Liver (tissue), 8 donors: ENCODE measurements at regions not wholly inside any gene's neighbourhood (a gene's known extent, or its start where the extent isn't known, plus 50 kb on each side); places are given as distances from the start of the nearest gene placed in this dataset.
"Not testable (repeated sequence)": the region's sequence is repeated elsewhere in the genome, so short reads cannot be mapped to it uniquely, and the experiment has no call there.

Experiments
- DNase-seq: peaks from one replicate; pipeline ENCODE4 v3.0.0-alpha.2; 2017; ENCODE audit warnings: low spot score
- H3K27ac ChIP-seq, 2 donors: one replicate each; pipeline ENCODE4 v1.7.0; 2013; ENCODE audit warnings: inconsistent platforms in 2 of 2, low read length in 2 of 2, control low read depth in 1 of 2, low read depth in 1 of 2, mild to moderate bottlenecking in 1 of 2
- H3K27me3 ChIP-seq, 4 donors: one replicate each; pipeline versions ENCODE4 v1.6.1 to v1.7.0; 2013; ENCODE audit warnings: low read length in 3 of 4, inconsistent platforms in 1 of 4, mild to moderate bottlenecking in 1 of 4, moderate library complexity in 1 of 4; ENCODE audit not compliant: control insufficient read depth in 4 of 4, insufficient read depth in 4 of 4
- H3K36me3 ChIP-seq, 4 donors: one replicate each; pipeline versions ENCODE4 v1.6.1 to v1.7.0; 2013; ENCODE audit warnings: low read length in 3 of 4, mild to moderate bottlenecking in 3 of 4, low read depth in 1 of 4, moderate library complexity in 1 of 4; ENCODE audit not compliant: control insufficient read depth in 4 of 4, insufficient read depth in 3 of 4
- H3K4me1 ChIP-seq, 4 donors: one replicate each; pipeline versions ENCODE4 v1.6.1 to v1.7.0; 2013; ENCODE audit warnings: low read length in 3 of 4, mild to moderate bottlenecking in 3 of 4, moderate library complexity in 1 of 4; ENCODE audit not compliant: control insufficient read depth in 4 of 4, insufficient read depth in 4 of 4
- H3K4me3 ChIP-seq, 3 donors: one replicate each; pipeline versions ENCODE4 v1.6.1 to v1.7.0; 2013; ENCODE audit warnings: low read length in 3 of 3, control low read depth in 1 of 3, low read depth in 1 of 3, mild to moderate bottlenecking in 1 of 3
- H3K9ac ChIP-seq, 2 donors: one replicate each; pipeline ENCODE4 v1.7.0; 2013; ENCODE audit warnings: low read length in 2 of 2, mild to moderate bottlenecking in 2 of 2, moderate library complexity in 2 of 2, control low read depth in 1 of 2, low read depth in 1 of 2
- H3K9me3 ChIP-seq, 4 donors: one replicate each; pipeline versions ENCODE4 v1.6.1 to v1.7.0; 2013; ENCODE audit warnings: low read length in 3 of 4; ENCODE audit not compliant: control insufficient read depth in 4 of 4
- EGR1 ChIP-seq, 2 donors: IDR thresholded peaks; 2 replicates each; pipeline ENCODE4 v1.6.1; 2016 to 2018; ENCODE audit warnings: antibody characterized with exemption in 2 of 2, low read depth in 2 of 2
- FOXA1 ChIP-seq: IDR thresholded peaks from 2 replicates; pipeline ENCODE4 v1.6.1; 2016; ENCODE audit warnings: antibody characterized with exemption
- FOXA2 ChIP-seq: IDR thresholded peaks from 2 replicates; pipeline ENCODE4 v1.6.1; 2016; ENCODE audit warnings: antibody characterized with exemption
- GABPA ChIP-seq, 2 donors: IDR thresholded peaks in 1 of 2; conservative IDR thresholded peaks in 1 of 2; 2 replicates each; pipeline ENCODE4 v1.6.1; 2016; ENCODE audit warnings: antibody characterized with exemption in 2 of 2, mild to moderate bottlenecking in 1 of 2, moderate library complexity in 1 of 2
- HNF4A ChIP-seq, 2 donors: conservative IDR thresholded peaks; 2 replicates each; pipeline ENCODE4 v1.6.1; 2016; ENCODE audit warnings: antibody characterized with exemption in 2 of 2, mild to moderate bottlenecking in 2 of 2
- HNF4G ChIP-seq: IDR thresholded peaks from 2 replicates; pipeline ENCODE4 v1.6.1; 2016; ENCODE audit warnings: antibody characterized with exemption
- JUND ChIP-seq, 2 donors: IDR thresholded peaks; 2 replicates each; pipeline ENCODE4 v1.6.1; 2016; ENCODE audit warnings: antibody characterized with exemption in 2 of 2
- NR2F2 ChIP-seq: IDR thresholded peaks from 2 replicates; pipeline ENCODE4 v1.6.1; 2016; ENCODE audit warnings: antibody characterized with exemption
- RAD21 ChIP-seq, 2 donors: IDR thresholded peaks; 2 replicates each; pipeline ENCODE4 v1.6.1; 2016; ENCODE audit warnings: antibody characterized with exemption in 2 of 2, mild to moderate bottlenecking in 2 of 2
- SP1 ChIP-seq: IDR thresholded peaks from 2 replicates; pipeline ENCODE4 v1.6.1; 2018; ENCODE audit warnings: antibody characterized with exemption, mild to moderate bottlenecking
- TAF1 ChIP-seq: conservative IDR thresholded peaks from 2 replicates; pipeline ENCODE4 v1.6.1; 2016; ENCODE audit warnings: antibody characterized with exemption, mild to moderate bottlenecking
- YY1 ChIP-seq: IDR thresholded peaks from 2 replicates; pipeline ENCODE4 v1.6.1; 2016; ENCODE audit warnings: antibody characterized with exemption, mild to moderate bottlenecking
- WGBS: extraction: QIAGEN DNeasy Blood & Tissue Kit; methylation state at CpG from one replicate; pipeline ENCODE4 v1.1.7; 2013; 5-methylcytosine and 5-hydroxymethylcytosine counted together
- TF ChIP-seq, protein P1 (sequence below): IDR thresholded peaks from 2 replicates; pipeline ENCODE4 v1.6.1; 2016; ENCODE audit warnings: antibody characterized with exemption, mild to moderate bottlenecking
- TF ChIP-seq, protein P2 (sequence below): IDR thresholded peaks from 2 replicates; pipeline ENCODE4 v1.6.1; 2016; ENCODE audit warnings: antibody characterized with exemption
- TF ChIP-seq, protein P3 (sequence below): IDR thresholded peaks from 2 replicates; pipeline ENCODE4 v1.6.1; 2016; ENCODE audit warnings: antibody characterized with exemption
- TF ChIP-seq, protein P4 (sequence below): fragments of 150-350 bp; IDR thresholded peaks from 2 replicates; pipeline ENCODE4 v1.5.1; 2017; ENCODE audit warnings: improper control_type of control experiment, low read depth, low read length; ENCODE audit not compliant: missing input control
- donor health status: healthy.
- donor health status: healthy.
- donor health status: healthy.
- donor health status: healthy.
- donor health status: healthy.

DNA sequence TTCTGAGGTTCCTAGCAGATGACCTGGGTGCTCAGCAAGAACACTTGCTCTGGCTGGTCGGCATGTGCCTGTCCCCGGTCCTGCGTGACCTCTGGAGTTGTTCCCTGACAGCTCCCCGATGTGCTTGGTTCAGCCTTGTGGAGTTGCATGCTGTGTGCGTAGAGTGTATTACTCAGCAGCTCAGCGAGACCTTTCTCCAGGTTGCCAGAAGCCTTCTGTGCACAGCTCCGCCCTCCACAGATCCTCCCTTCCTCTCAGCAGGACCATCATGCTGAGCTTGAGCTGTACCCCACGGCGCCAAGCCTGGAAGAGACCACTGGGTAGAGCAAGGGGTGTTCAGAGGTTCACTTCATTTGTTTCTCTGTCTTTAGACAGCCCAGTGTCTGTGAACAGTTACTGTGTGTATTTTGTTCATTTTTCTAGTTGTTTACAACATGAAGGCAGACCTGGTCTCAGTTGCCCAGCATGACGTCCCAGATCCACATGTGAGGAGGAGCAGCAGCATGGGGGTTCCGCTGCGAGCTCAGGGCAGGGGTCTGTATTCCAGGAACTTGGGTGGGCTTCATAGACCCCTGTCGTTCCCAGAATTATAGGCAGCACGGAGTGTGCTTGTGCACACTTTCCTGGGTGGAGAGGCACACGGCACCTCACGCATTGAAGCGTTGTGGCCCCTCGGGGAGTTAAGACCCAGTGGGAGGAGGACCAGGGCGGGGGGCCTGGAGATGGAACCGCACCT lies 148.6 kb downstream of the IGLL1 start:
- 77% methylated on average over 20 of the region's 20 CpGs for WGBS
- H3K36me3 ChIP-seq, result no peaks in the 10 kb centered on the region
- H3K27me3 ChIP-seq, result no peaks in the 10 kb centered on the region
- no peak overlapping the region for H3K4me3 ChIP-seq
- no peak for DNase-seq
- H3K4me1 ChIP-seq, result peaks cover 0 to 4% (median 0%) of the 10 kb centered on the region in 4 donors
- TF ChIP-seq HNF4A (conservative IDR thresholded peaks at IDR 0.05), result no peak
- no peak for TF ChIP-seq FOXA1
- TF ChIP-seq FOXA2, result no peak
- TF ChIP-seq, protein P1, sequence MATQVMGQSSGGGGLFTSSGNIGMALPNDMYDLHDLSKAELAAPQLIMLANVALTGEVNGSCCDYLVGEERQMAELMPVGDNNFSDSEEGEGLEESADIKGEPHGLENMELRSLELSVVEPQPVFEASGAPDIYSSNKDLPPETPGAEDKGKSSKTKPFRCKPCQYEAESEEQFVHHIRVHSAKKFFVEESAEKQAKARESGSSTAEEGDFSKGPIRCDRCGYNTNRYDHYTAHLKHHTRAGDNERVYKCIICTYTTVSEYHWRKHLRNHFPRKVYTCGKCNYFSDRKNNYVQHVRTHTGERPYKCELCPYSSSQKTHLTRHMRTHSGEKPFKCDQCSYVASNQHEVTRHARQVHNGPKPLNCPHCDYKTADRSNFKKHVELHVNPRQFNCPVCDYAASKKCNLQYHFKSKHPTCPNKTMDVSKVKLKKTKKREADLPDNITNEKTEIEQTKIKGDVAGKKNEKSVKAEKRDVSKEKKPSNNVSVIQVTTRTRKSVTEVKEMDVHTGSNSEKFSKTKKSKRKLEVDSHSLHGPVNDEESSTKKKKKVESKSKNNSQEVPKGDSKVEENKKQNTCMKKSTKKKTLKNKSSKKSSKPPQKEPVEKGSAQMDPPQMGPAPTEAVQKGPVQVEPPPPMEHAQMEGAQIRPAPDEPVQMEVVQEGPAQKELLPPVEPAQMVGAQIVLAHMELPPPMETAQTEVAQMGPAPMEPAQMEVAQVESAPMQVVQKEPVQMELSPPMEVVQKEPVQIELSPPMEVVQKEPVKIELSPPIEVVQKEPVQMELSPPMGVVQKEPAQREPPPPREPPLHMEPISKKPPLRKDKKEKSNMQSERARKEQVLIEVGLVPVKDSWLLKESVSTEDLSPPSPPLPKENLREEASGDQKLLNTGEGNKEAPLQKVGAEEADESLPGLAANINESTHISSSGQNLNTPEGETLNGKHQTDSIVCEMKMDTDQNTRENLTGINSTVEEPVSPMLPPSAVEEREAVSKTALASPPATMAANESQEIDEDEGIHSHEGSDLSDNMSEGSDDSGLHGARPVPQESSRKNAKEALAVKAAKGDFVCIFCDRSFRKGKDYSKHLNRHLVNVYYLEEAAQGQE, result no peak
- no peak for TF ChIP-seq YY1
- no peak for TF ChIP-seq JUND (IDR thresholded peaks at IDR 0.05)
- no peak overlapping the region for H3K9ac ChIP-seq
- H3K9me3 ChIP-seq, result peaks cover 0 to 2% (median 0%) of the 10 kb centered on the region in 4 donors
- no peak overlapping the region for H3K27ac ChIP-seq

DNA sequence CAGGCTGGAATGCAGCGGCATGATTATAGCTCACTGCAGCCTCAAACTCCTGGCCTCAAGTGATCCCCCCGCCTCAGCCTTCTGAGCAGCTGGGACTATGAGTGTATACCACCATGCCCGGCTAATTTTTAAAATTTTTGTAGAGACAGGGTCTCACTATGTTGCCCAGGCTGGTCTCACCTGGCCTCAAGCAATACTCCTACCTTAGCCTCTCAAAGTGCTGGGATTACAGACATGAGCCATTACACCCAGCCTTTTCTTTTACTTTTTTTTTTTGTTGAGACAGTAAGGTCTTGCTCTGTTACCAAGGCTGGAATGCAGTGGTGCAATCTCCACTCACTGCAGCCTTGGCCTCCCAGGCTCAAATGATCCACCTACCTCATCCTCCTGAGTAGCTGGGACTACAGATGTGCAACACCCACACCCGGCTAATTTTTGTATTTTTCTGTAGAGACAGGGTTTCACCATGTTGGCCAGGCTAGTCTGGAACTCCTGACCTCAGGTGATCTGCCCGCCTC lies 155.5 kb downstream of the IGLL1 start:
- H3K9me3 ChIP-seq, H3K27me3 ChIP-seq, H3K27ac ChIP-seq, H3K4me3 ChIP-seq, H3K36me3 ChIP-seq, H3K4me1 ChIP-seq, H3K9ac ChIP-seq, DNase-seq: not testable (repeated sequence)
- 89% methylated on average over 5 of the region's 5 CpGs for WGBS

DNA sequence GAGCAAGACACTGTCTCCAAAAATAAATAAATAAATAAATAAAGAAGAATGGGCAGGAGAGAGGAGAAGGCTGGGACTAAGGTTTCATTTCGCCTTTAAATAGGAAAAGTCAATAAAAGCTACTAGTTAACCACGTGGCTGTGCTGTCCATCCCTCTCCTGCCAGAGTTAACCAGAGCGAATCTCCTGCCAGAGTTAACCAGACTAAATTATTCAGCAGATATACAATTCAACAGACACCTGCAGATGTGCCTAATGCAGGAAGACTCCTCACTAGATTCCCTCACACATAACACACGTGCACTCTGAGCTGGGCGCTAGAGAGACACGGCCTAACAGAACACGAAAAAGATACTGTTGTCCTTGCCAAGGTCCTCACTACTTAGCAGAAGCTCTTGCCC lies 156.1 kb downstream of the IGLL1 start:
- Histone ChIP-seq H3K9ac (no peak overlapping the region), H3K9me3 (no peaks in the 10 kb centered on the region), H3K4me3 (no peak overlapping the region), H3K36me3 (no peaks in the 10 kb centered on the region), H3K27me3 (no peaks in the 10 kb centered on the region), H3K4me1 (no peaks in the 10 kb centered on the region), H3K27ac (no peak overlapping the region)
- WGBS, result 64% methylated on average over 7 of the region's 7 CpGs
- no peak for TF ChIP-seq SP1
- TF ChIP-seq, protein P2, sequence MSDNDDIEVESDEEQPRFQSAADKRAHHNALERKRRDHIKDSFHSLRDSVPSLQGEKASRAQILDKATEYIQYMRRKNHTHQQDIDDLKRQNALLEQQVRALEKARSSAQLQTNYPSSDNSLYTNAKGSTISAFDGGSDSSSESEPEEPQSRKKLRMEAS, result no peak
- no peak for TF ChIP-seq HNF4A (conservative IDR thresholded peaks at IDR 0.05)
- no peak for TF ChIP-seq NR2F2
- no peak for TF ChIP-seq JUND (IDR thresholded peaks at IDR 0.05)
- TF ChIP-seq, protein P3, sequence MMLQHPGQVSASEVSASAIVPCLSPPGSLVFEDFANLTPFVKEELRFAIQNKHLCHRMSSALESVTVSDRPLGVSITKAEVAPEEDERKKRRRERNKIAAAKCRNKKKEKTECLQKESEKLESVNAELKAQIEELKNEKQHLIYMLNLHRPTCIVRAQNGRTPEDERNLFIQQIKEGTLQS, result no peak
- TF ChIP-seq GABPA (IDR thresholded peaks at IDR 0.05 in 1 of 2, conservative IDR thresholded peaks at IDR 0.05 in 1 of 2), result no peak
- TF ChIP-seq, protein P4, sequence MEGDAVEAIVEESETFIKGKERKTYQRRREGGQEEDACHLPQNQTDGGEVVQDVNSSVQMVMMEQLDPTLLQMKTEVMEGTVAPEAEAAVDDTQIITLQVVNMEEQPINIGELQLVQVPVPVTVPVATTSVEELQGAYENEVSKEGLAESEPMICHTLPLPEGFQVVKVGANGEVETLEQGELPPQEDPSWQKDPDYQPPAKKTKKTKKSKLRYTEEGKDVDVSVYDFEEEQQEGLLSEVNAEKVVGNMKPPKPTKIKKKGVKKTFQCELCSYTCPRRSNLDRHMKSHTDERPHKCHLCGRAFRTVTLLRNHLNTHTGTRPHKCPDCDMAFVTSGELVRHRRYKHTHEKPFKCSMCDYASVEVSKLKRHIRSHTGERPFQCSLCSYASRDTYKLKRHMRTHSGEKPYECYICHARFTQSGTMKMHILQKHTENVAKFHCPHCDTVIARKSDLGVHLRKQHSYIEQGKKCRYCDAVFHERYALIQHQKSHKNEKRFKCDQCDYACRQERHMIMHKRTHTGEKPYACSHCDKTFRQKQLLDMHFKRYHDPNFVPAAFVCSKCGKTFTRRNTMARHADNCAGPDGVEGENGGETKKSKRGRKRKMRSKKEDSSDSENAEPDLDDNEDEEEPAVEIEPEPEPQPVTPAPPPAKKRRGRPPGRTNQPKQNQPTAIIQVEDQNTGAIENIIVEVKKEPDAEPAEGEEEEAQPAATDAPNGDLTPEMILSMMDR, result no peak
- TF ChIP-seq FOXA1, result no peak
- no peak for TF ChIP-seq EGR1 (IDR thresholded peaks at IDR 0.05; ENCODE audit: low read depth in 2 of 2)
- no peak for TF ChIP-seq TAF1
- TF ChIP-seq HNF4G, result no peak
- no peak for TF ChIP-seq FOXA2
- no peak for TF ChIP-seq YY1
- TF ChIP-seq, protein P1, result no peak
- TF ChIP-seq RAD21 (IDR thresholded peaks at IDR 0.05), result no peak
- DNase-seq, result no peak
